ENCODE measurements at regions not wholly inside any gene's neighbourhood (a gene's known extent, or its start where the extent isn't known, plus 50 kb on each side); places are given as distances from the start of the nearest gene placed in this dataset.
A peak's percentile ranks its signal among the peaks of the same experiment; 100 is the strongest.

- H3K9ac ChIP-seq: no peak overlapping the region
- H3F3A ChIP-seq (replicated peaks; ENCODE audit: insufficient read depth): peaks cover 10% of the 10 kb centered on the region
- no peak overlapping the region for H3K4me3 ChIP-seq (ENCODE audit: low read depth in 2 of 2, low read length in 1 of 2)
- ChIA-PET POLR2A (no interaction called here), CTCF (interaction anchor here (0.6 kb wide), 1 partner anchor 56 kb away, joined by 3 read pairs; no protein-coding TSS in a partner anchor)
- H2AFZ ChIP-seq (ENCODE audit: low read depth): no peak overlapping the region; the same call in 1 of the 2 replicates
- TF ChIP-seq TCF12 (IDR thresholded peaks at IDR 0.05) (peak; percentile 65), MEF2A (IDR thresholded peaks at IDR 0.05; ENCODE audit: borderline replicate concordance, low read depth) (0 out of 2 replicates have a peak, but pooled peaks have one; percentile 13), USF1 (IDR thresholded peaks at IDR 0.05; ENCODE audit: borderline replicate concordance, low read depth) (no peak), EP300 (IDR thresholded peaks at IDR 0.05; ENCODE audit: borderline replicate concordance in 1 of 2, low read depth in 1 of 2, low read length in 1 of 2) (0 out of 4 replicates have a peak, but pooled peaks of 1 of the 2 experiments have one; percentile 28), FOSL2 (IDR thresholded peaks at IDR 0.05; ENCODE audit: borderline replicate concordance, low read depth) (0 out of 2 replicates have a peak, but pooled peaks have one; percentile 19), GABPA (IDR thresholded peaks at IDR 0.05; ENCODE audit: low read depth) (no peak), RXRA (IDR thresholded peaks at IDR 0.05; ENCODE audit: borderline replicate concordance, low read depth) (no peak), RCOR1 (IDR thresholded peaks at IDR 0.05; ENCODE audit: low read length) (no peak), PBX3 (IDR thresholded peaks at IDR 0.05) (peak; percentile 94), NFIC (IDR thresholded peaks at IDR 0.05; ENCODE audit: borderline replicate concordance) (peak; percentile 45), JUND (IDR thresholded peaks at IDR 0.05) (peak; percentile 43; the same call in 1 of the 2 replicates), SMC3 (IDR thresholded peaks at IDR 0.05; ENCODE audit: low read depth, low read length) (no peak)
- TF ChIP-seq, protein P1, sequence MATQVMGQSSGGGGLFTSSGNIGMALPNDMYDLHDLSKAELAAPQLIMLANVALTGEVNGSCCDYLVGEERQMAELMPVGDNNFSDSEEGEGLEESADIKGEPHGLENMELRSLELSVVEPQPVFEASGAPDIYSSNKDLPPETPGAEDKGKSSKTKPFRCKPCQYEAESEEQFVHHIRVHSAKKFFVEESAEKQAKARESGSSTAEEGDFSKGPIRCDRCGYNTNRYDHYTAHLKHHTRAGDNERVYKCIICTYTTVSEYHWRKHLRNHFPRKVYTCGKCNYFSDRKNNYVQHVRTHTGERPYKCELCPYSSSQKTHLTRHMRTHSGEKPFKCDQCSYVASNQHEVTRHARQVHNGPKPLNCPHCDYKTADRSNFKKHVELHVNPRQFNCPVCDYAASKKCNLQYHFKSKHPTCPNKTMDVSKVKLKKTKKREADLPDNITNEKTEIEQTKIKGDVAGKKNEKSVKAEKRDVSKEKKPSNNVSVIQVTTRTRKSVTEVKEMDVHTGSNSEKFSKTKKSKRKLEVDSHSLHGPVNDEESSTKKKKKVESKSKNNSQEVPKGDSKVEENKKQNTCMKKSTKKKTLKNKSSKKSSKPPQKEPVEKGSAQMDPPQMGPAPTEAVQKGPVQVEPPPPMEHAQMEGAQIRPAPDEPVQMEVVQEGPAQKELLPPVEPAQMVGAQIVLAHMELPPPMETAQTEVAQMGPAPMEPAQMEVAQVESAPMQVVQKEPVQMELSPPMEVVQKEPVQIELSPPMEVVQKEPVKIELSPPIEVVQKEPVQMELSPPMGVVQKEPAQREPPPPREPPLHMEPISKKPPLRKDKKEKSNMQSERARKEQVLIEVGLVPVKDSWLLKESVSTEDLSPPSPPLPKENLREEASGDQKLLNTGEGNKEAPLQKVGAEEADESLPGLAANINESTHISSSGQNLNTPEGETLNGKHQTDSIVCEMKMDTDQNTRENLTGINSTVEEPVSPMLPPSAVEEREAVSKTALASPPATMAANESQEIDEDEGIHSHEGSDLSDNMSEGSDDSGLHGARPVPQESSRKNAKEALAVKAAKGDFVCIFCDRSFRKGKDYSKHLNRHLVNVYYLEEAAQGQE (IDR thresholded peaks at IDR 0.05; ENCODE audit: low read depth, low read length): no peak
- no peaks in the 10 kb centered on the region for H3K36me3 ChIP-seq (replicated peaks in 1 of 2; ENCODE audit: control insufficient read depth in 1 of 2, insufficient read depth in 2 of 2, low read length in 1 of 2)
- H4K20me1 ChIP-seq (ENCODE audit: insufficient read depth): no peaks in the 10 kb centered on the region
- no peak overlapping the region for H3K4me2 ChIP-seq
- peak overlapping the region in 1 of 2 experiments; percentile 47; a peak in 1 of 4 replicates for H3K27ac ChIP-seq (ENCODE audit: low read depth in 2 of 2, low read length in 1 of 2)
- no peaks in the 10 kb centered on the region for H3K9me2 ChIP-seq
- no peaks in the 10 kb centered on the region for H3K4me1 ChIP-seq (ENCODE audit: control insufficient read depth in 1 of 2, insufficient read depth in 2 of 2, low read depth in 1 of 2, low read length in 1 of 2)
- no peak for DNase-seq
- 67% methylated on average over 5 of the region's 5 CpGs for WGBS (ENCODE audit: low lambda C conversion rate)
- H3K79me2 ChIP-seq (ENCODE audit: insufficient read depth): no peaks in the 10 kb centered on the region
- no peaks in the 10 kb centered on the region for H3K9me3 ChIP-seq
- no peaks in the 10 kb centered on the region for H3K27me3 ChIP-seq (ENCODE audit: insufficient read depth)
Observed at GRCh38 chr12:67807814-67808213, 159.3 kb downstream of the DYRK2 start.

- Histone ChIP-seq H4K20me1 (ENCODE audit: insufficient read depth) (no peaks in the 10 kb centered on the region), H3K79me2 (ENCODE audit: insufficient read depth) (no peaks in the 10 kb centered on the region), H3K36me3 (replicated peaks in 1 of 2; ENCODE audit: control insufficient read depth in 1 of 2, insufficient read depth in 2 of 2, low read length in 1 of 2) (no peaks in the 10 kb centered on the region), H3K4me2 (no peak overlapping the region), H3K4me3 (ENCODE audit: low read depth in 2 of 2, low read length in 1 of 2) (no peak overlapping the region), H3K27me3 (ENCODE audit: insufficient read depth) (no peaks in the 10 kb centered on the region), H3F3A (replicated peaks; ENCODE audit: insufficient read depth) (peaks cover 15% of the 10 kb centered on the region), H3K9me2 (no peaks in the 10 kb centered on the region), H3K9ac (no peak overlapping the region), H2AFZ (ENCODE audit: low read depth) (no peak overlapping the region), H3K9me3 (no peaks in the 10 kb centered on the region), H3K27ac (ENCODE audit: low read depth in 2 of 2, low read length in 1 of 2) (no peak overlapping the region), H3K4me1 (ENCODE audit: control insufficient read depth in 1 of 2, insufficient read depth in 2 of 2, low read depth in 1 of 2, low read length in 1 of 2) (no peaks in the 10 kb centered on the region)
- no peak for DNase-seq
- ChIA-PET CTCF (no interaction called here), POLR2A (no interaction called here)
- TF ChIP-seq USF1 (IDR thresholded peaks at IDR 0.05; ENCODE audit: borderline replicate concordance, low read depth) (no peak), SMC3 (IDR thresholded peaks at IDR 0.05; ENCODE audit: low read depth, low read length) (no peak), RAD21 (IDR thresholded peaks at IDR 0.05; ENCODE audit: low read length) (no peak), FOXM1 (IDR thresholded peaks at IDR 0.05; ENCODE audit: low read depth) (no peak), GABPA (IDR thresholded peaks at IDR 0.05; ENCODE audit: low read depth) (no peak), POLR2AphosphoS5 (IDR thresholded peaks at IDR 0.05; ENCODE audit: low read depth, low read length) (no peak), NFIC (IDR thresholded peaks at IDR 0.05; ENCODE audit: borderline replicate concordance) (no peak), PBX3 (IDR thresholded peaks at IDR 0.05) (no peak), TEAD4 (IDR thresholded peaks at IDR 0.05; ENCODE audit: borderline replicate concordance, insufficient read depth) (no peak), ZBTB33 (IDR thresholded peaks at IDR 0.05; ENCODE audit: borderline replicate concordance, low read depth) (no peak), GATA2 (CRISPR knock-in tag; IDR thresholded peaks at IDR 0.05) (no peak)
Observed at GRCh38 chr12:67810166-67810565, 161.6 kb downstream of the DYRK2 start.

Data from SK-N-SH (cell line).